SK-N-MC (cell line): ENCODE measurements at regions not wholly inside any gene's neighbourhood (a gene's known extent, or its start where the extent isn't known, plus 50 kb on each side); places are given as distances from the start of the nearest gene placed in this dataset.

Experiments
- EZH2 ChIP-seq: fragments of 200-600 bp; sonication (generic); IDR thresholded peaks from one replicate; pipeline ENCODE4 v1.6.1; 2017; ENCODE audit warnings: antibody characterized with exemption
- FOXP2 ChIP-seq: optimal IDR thresholded peaks from 2 replicates; pipeline ENCODE3; 2011; ENCODE audit warnings: mild to moderate bottlenecking, moderate library complexity; ENCODE audit not compliant: insufficient read depth; ENCODE audit errors: extremely low read length, control extremely low read depth
- POLR2AphosphoS5 ChIP-seq: IDR thresholded peaks from 2 replicates; pipeline ENCODE4 v1.6.1; 2012; ENCODE audit warnings: mild to moderate bottlenecking, low read depth, low read length, borderline replicate concordance

DNA sequence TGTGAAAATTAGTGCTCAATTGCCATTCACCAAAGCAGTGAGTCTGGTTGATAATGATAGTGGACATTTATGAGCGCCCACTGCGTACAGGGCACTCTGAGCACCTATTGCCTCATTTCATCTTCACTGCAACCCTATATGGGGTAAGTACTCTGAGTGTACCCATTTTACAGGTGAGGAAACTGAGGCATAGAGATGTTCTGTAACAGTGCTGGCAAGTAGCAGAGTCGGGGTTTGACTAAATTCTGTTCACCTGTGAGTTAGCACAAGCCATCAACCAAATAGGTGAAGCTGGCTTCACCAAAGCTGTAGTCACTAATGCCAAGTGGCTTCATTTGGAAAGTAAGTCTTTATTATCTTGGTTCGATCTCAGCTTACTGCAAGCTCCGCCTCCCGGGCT is 135.8 kb downstream of the SPAG6 start:
- no peak for TF ChIP-seq EZH2
- TF ChIP-seq POLR2AphosphoS5 = no peak
- no peak for TF ChIP-seq FOXP2
